OCI-LY7 (cell line): ENCODE measurements at regions not wholly inside any gene's neighbourhood (a gene's known extent, or its start where the extent isn't known, plus 50 kb on each side); places are given as distances from the start of the nearest gene placed in this dataset.

Experiments used
- BruUV-seq: library from RNA; stranded (reverse); fragments of 400-500 nt; replicated peaks from 2 replicates; lab custom pipeline; 2021; lab: Mats Ljungman, UMichigan
- CTCF ChIA-PET: fragments of 300-600 bp; sonication (Branson Sonifier 250); formaldehyde crosslinking; loops from one replicate; lab custom pipeline; 2022; ENCODE audit warnings: antibody characterized with exemption; ENCODE audit not compliant: unreplicated experiment; lab: Charles Lee
- POLR2A ChIA-PET: fragments of 300-600 bp; sonication (Branson Sonifier 250); formaldehyde crosslinking; loops from one replicate; lab custom pipeline; 2022; ENCODE audit warnings: antibody characterized with exemption; lab: Charles Lee
- DNase-seq: peaks from one replicate; pipeline ENCODE4 v3.0.0-alpha.2; 2015; ENCODE audit warnings: low spot score
- H2AFZ ChIP-seq: fragments of 200-600 bp; sonication (generic), shearing (Covaris generic); 2 replicates; pipeline ENCODE4 v1.6.1; 2014; ENCODE audit warnings: mild to moderate bottlenecking, antibody characterized with exemption, low read length, moderate library complexity
- H3K27ac ChIP-seq: fragments of 200-600 bp; sonication (generic); 2 replicates; pipeline ENCODE4 v1.5.1; 2014; ENCODE audit warnings: mixed run types, low read depth, mild to moderate bottlenecking, moderate library complexity, low read length, inconsistent platforms; ENCODE audit not compliant: poor library complexity, severe bottlenecking
- H3K36me3 ChIP-seq: fragments of 200-600 bp; sonication (generic); 2 replicates; pipeline ENCODE4 v1.6.1; 2014; ENCODE audit warnings: mild to moderate bottlenecking, antibody characterized with exemption, low read length, moderate library complexity, mixed read lengths; ENCODE audit not compliant: insufficient read depth
- H3K4me1 ChIP-seq: fragments of 200-600 bp; sonication (generic); 2 replicates; pipeline ENCODE4 v1.5.1; 2014; ENCODE audit warnings: mild to moderate bottlenecking, low read length; ENCODE audit not compliant: insufficient read depth, poor library complexity, severe bottlenecking
- H3K4me2 ChIP-seq: fragments of 200-600 bp; sonication (generic); 2 replicates; pipeline ENCODE4 v1.6.1; 2014; ENCODE audit warnings: mild to moderate bottlenecking, low read length
- H3K4me3 ChIP-seq: fragments of 200-600 bp; sonication (generic); 2 replicates; pipeline ENCODE4 v1.5.1; 2014; ENCODE audit warnings: mild to moderate bottlenecking, low read depth, low read length; ENCODE audit not compliant: poor library complexity, severe bottlenecking
- H3K79me2 ChIP-seq: fragments of 200-600 bp; sonication (generic); 2 replicates; pipeline ENCODE4 v1.6.1; 2016; ENCODE audit warnings: low read depth, mild to moderate bottlenecking, low read length, moderate library complexity, mixed read lengths; ENCODE audit not compliant: insufficient read depth
- H3K9me2 ChIP-seq: fragments of 200-600 bp; sonication (generic); 2 replicates; pipeline ENCODE4 v1.6.1; 2016; ENCODE audit warnings: mild to moderate bottlenecking, low read length, mixed read lengths; ENCODE audit not compliant: insufficient read depth
- H3K9me3 ChIP-seq: fragments of 200-600 bp; sonication (generic); 2 replicates; pipeline ENCODE4 v1.6.1; 2014; ENCODE audit warnings: mild to moderate bottlenecking, mixed run types, low read length, mixed read lengths
- H4K20me1 ChIP-seq: fragments of 200-600 bp; sonication (generic); 2 replicates; pipeline ENCODE4 v1.6.1; 2014; ENCODE audit warnings: mild to moderate bottlenecking, antibody characterized with exemption, low read length, moderate library complexity, mixed read lengths; ENCODE audit not compliant: insufficient read depth
- CTCF ChIP-seq: fragments of 200-600 bp; sonication (generic); conservative IDR thresholded peaks from 2 replicates; pipeline ENCODE4 v1.5.1; 2014; ENCODE audit warnings: mild to moderate bottlenecking, antibody characterized with exemption, low read length, moderate library complexity, mixed read lengths
- EZH2phosphoT487 ChIP-seq: fragments of 200-600 bp; sonication (generic); IDR thresholded peaks from 2 replicates; pipeline ENCODE4 v1.6.1; 2018; ENCODE audit warnings: low read depth, borderline replicate concordance, mild to moderate bottlenecking, mixed run types, antibody characterized with exemption, low read length, moderate library complexity, mixed read lengths
- intact Hi-C: fragments of 100-400 bp; cut with micrococcal nuclease; formaldehyde crosslinking; loops from one replicate; pipeline ENCODE4 v1.10.0; 2022; ENCODE audit not compliant: unreplicated experiment

- no TSS peak for BruUV-seq
- DNase-seq, result no peak
- no peak overlapping the region for H3K4me3 ChIP-seq
- intact Hi-C loops, result no loop called here
- H4K20me1 ChIP-seq, result no peaks in the 10 kb centered on the region
- H3K27ac ChIP-seq, result no peak overlapping the region
- H3K36me3 ChIP-seq, result no peaks in the 10 kb centered on the region
- no peak overlapping the region for H2AFZ ChIP-seq
- H3K79me2 ChIP-seq, result no peaks in the 10 kb centered on the region
- POLR2A ChIA-PET, result no interaction called here
- H3K4me1 ChIP-seq, result peaks cover 3% of the 10 kb centered on the region
- H3K9me3 ChIP-seq, result no peaks in the 10 kb centered on the region
- TF ChIP-seq CTCF (no peak), EZH2phosphoT487 (no peak)
- CTCF ChIA-PET, result no interaction called here
- no peaks in the 10 kb centered on the region for H3K9me2 ChIP-seq
- H3K4me2 ChIP-seq, result no peak overlapping the region
These were observed 1063.0 kb upstream of the AUTS2 start for GRCh38 chr7:68535266-68535665.

- DNase-seq, result no peak
- no peak overlapping the region for H3K4me2 ChIP-seq
- ChIA-PET CTCF (no interaction called here), POLR2A (interaction anchor here (0.6 kb wide), 1 partner anchor 1069 kb away, joined by 3 read pairs; no protein-coding TSS in a partner anchor)
- no peaks in the 10 kb centered on the region for H3K36me3 ChIP-seq
- TF ChIP-seq EZH2phosphoT487, result no peak
- TF ChIP-seq CTCF, result no peak
- H3K4me1 ChIP-seq, result peaks cover 3% of the 10 kb centered on the region
- H3K4me3 ChIP-seq, result no peak overlapping the region
- H3K27ac ChIP-seq, result no peak overlapping the region
- no peaks in the 10 kb centered on the region for H4K20me1 ChIP-seq
- no peaks in the 10 kb centered on the region for H3K9me2 ChIP-seq
- no peaks in the 10 kb centered on the region for H3K79me2 ChIP-seq
- intact Hi-C loops, result no loop called here
- no peak overlapping the region for H2AFZ ChIP-seq
- no peaks in the 10 kb centered on the region for H3K9me3 ChIP-seq
- no TSS peak for BruUV-seq
These were observed 1061.1 kb upstream of the AUTS2 start for GRCh38 chr7:68537051-68537773.

GRCh38 chr7:68537774-68538071, 1060.6 kb upstream of the AUTS2 start:
- H3K36me3 ChIP-seq, result no peaks in the 10 kb centered on the region
- no peak overlapping the region for H3K4me3 ChIP-seq
- H3K79me2 ChIP-seq, result no peaks in the 10 kb centered on the region
- H3K4me2 ChIP-seq, result no peak overlapping the region
- H4K20me1 ChIP-seq, result no peaks in the 10 kb centered on the region
- H2AFZ ChIP-seq, result no peak overlapping the region
- H3K4me1 ChIP-seq, result peaks cover 3% of the 10 kb centered on the region
- ChIA-PET CTCF (no interaction called here), POLR2A (no interaction called here)
- intact Hi-C loops, result no loop called here
- TF ChIP-seq CTCF (no peak), EZH2phosphoT487 (no peak)
- BruUV-seq, result no TSS peak
- no peaks in the 10 kb centered on the region for H3K9me2 ChIP-seq
- DNase-seq, result no peak
- H3K27ac ChIP-seq, result no peak overlapping the region
- no peaks in the 10 kb centered on the region for H3K9me3 ChIP-seq
